ENCODE measurements at regions not wholly inside any gene's neighbourhood (a gene's known extent, or its start where the extent isn't known, plus 50 kb on each side); places are given as distances from the start of the nearest gene placed in this dataset.

DNA sequence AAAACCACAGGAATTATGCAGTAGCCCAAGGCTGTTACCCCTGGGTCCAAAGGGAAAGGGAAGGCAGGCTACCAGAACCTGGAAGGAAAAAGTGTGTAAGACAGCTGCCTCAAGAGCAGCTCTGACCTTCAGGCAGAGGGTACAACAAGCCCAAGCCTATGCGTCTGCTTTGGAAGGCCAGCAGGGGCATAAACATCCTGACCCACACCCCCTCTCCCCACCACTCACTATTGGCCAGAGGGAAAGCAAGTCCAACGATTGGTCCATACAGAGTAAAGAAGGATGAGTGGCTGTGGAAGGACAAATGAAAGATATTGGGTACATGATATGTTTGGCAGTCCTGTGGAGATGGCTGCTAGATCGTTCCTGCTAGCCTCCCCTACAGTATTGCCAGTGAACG is 227.6 kb upstream of the HNRNPA3 start:
- TF ChIP-seq, protein P1, sequence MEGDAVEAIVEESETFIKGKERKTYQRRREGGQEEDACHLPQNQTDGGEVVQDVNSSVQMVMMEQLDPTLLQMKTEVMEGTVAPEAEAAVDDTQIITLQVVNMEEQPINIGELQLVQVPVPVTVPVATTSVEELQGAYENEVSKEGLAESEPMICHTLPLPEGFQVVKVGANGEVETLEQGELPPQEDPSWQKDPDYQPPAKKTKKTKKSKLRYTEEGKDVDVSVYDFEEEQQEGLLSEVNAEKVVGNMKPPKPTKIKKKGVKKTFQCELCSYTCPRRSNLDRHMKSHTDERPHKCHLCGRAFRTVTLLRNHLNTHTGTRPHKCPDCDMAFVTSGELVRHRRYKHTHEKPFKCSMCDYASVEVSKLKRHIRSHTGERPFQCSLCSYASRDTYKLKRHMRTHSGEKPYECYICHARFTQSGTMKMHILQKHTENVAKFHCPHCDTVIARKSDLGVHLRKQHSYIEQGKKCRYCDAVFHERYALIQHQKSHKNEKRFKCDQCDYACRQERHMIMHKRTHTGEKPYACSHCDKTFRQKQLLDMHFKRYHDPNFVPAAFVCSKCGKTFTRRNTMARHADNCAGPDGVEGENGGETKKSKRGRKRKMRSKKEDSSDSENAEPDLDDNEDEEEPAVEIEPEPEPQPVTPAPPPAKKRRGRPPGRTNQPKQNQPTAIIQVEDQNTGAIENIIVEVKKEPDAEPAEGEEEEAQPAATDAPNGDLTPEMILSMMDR (IDR thresholded peaks at IDR 0.05; ENCODE audit: unreplicated experiment), result no peak
- Mint-ChIP-seq H3K4me1 (ENCODE audit: unreplicated experiment) (no peaks in the 10 kb centered on the region), H3K36me3 (ENCODE audit: low read depth, unreplicated experiment) (no peaks in the 10 kb centered on the region), H3K9me3 (ENCODE audit: unreplicated experiment) (no peaks in the 10 kb centered on the region), H3K27me3 (ENCODE audit: unreplicated experiment) (peaks cover 4% of the 10 kb centered on the region), H3K4me3 (ENCODE audit: unreplicated experiment) (no peak overlapping the region), H3K27ac (ENCODE audit: unreplicated experiment) (no peak overlapping the region)
- DNase-seq (ENCODE audit: low spot score), result no peak

DNA sequence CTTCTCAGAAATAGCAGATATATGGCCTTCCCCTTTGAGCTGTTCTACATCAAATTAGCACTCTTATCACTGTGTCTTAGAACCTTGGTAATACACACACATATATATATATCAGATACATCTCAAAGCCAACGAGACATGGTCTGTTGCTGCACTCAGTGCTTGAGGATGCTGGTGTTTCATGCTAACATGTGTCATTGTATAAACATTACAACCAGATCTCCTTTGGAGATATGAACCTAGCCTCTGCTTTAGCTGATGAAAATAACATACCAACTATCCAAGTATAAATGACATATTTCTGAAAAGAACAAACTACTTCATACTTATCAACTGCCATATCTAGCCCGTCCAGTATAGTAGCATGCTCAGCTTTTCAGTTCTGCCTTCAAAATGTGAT is 226.7 kb upstream of the HNRNPA3 start:
- no peaks in the 10 kb centered on the region for H3K36me3 Mint-ChIP-seq (ENCODE audit: low read depth, unreplicated experiment)
- no peak overlapping the region for H3K4me3 Mint-ChIP-seq (ENCODE audit: unreplicated experiment)
- DNase-seq (ENCODE audit: low spot score), result no peak
- H3K9me3 Mint-ChIP-seq (ENCODE audit: unreplicated experiment), result no peaks in the 10 kb centered on the region
- TF ChIP-seq, protein P1 (IDR thresholded peaks at IDR 0.05; ENCODE audit: unreplicated experiment), result no peak
- peaks cover 4% of the 10 kb centered on the region for H3K27me3 Mint-ChIP-seq (ENCODE audit: unreplicated experiment)
- no peaks in the 10 kb centered on the region for H3K4me1 Mint-ChIP-seq (ENCODE audit: unreplicated experiment)
- H3K27ac Mint-ChIP-seq (ENCODE audit: unreplicated experiment), result no peak overlapping the region

DNA sequence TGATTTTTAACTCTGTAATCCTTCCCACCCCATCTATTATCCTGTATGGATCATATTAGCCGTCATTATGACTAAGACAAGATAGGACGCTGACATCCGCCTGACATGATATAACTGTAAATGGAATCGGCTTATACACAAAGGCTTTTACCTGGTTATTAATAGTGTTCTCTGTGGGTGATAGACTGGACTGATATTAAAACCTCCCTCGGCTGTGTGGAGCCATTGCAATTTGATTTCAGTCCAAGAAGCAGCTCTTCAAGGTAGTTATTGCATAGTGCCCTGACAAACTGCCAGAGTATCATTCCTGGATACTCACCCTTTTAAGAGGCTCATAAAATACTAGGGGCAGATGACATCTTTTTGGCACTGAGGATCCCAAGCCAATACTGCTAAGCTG is 226.1 kb upstream of the HNRNPA3 start:
- Mint-ChIP-seq H3K4me3 (ENCODE audit: unreplicated experiment) (no peak overlapping the region), H3K27me3 (ENCODE audit: unreplicated experiment) (peaks cover 4% of the 10 kb centered on the region), H3K36me3 (ENCODE audit: low read depth, unreplicated experiment) (no peaks in the 10 kb centered on the region), H3K4me1 (ENCODE audit: unreplicated experiment) (no peaks in the 10 kb centered on the region), H3K9me3 (ENCODE audit: unreplicated experiment) (no peaks in the 10 kb centered on the region), H3K27ac (ENCODE audit: unreplicated experiment) (no peak overlapping the region)
- TF ChIP-seq, protein P1 (IDR thresholded peaks at IDR 0.05; ENCODE audit: unreplicated experiment), result no peak
- DNase-seq (ENCODE audit: low spot score), result no peak

DNA sequence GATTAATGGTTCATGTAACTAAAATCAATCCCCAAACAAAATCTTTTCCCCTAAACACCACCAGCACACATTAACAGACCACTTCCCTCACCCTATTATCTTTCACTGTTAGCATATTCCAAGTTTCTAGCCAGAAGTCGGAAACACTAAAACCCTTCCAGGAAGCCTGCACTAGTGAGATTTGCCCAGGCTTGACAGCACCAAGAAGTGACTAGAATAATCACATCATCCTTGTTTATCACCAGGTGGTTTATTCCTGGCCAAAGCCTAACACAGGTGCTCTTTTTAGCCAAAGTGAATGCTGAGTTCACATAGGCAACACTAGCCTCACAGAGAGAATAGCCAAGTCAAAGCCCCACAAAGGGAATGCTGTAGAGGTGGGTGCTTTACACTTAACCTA is 221.2 kb upstream of the HNRNPA3 start:
- Mint-ChIP-seq H3K4me1 (ENCODE audit: unreplicated experiment) (no peaks in the 10 kb centered on the region), H3K9me3 (ENCODE audit: unreplicated experiment) (no peaks in the 10 kb centered on the region), H3K27me3 (ENCODE audit: unreplicated experiment) (no peaks in the 10 kb centered on the region), H3K27ac (ENCODE audit: unreplicated experiment) (no peak overlapping the region), H3K36me3 (ENCODE audit: low read depth, unreplicated experiment) (no peaks in the 10 kb centered on the region), H3K4me3 (ENCODE audit: unreplicated experiment) (no peak overlapping the region)
- TF ChIP-seq, protein P1 (IDR thresholded peaks at IDR 0.05; ENCODE audit: unreplicated experiment), result no peak
- DNase-seq (ENCODE audit: low spot score), result no peak

DNA sequence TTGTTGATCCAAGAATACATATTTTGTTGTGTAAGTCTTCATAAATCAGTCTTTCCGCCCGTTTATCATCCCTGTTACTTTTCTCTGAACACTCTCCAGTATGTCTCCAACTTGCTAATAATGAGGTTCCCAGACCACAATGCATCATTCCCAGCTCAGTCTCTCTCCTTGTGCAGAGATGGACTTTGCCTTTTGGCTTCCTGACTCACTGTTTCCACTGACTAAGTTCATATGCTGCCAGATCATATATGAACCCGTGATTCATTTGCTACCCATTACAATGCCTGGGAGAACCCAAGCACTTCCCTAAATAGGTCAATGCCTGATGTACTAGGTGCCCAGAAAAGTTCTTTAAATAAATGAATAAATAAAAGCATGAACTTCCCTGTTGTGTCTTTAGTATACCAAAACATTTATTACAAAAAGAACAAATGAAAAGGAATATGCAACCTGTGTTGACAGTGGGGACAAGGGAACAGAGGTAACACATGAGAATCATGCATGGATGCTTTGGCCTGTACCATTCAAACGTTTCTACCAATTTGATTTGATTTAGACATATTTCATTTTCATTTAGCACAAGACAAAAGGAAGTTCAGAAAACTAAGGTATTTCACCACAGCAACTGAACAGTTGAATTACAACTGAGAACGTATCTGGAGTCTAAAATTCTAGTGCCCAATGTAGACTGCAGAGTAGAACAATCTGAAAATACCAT is 215.4 kb upstream of the HNRNPA3 start:
- H3K27ac Mint-ChIP-seq (ENCODE audit: unreplicated experiment), result no peak overlapping the region
- TF ChIP-seq, protein P1 (IDR thresholded peaks at IDR 0.05; ENCODE audit: unreplicated experiment), result no peak
- H3K36me3 Mint-ChIP-seq (ENCODE audit: low read depth, unreplicated experiment), result no peaks in the 10 kb centered on the region
- no peaks in the 10 kb centered on the region for H3K4me1 Mint-ChIP-seq (ENCODE audit: unreplicated experiment)
- H3K9me3 Mint-ChIP-seq (ENCODE audit: unreplicated experiment), result no peaks in the 10 kb centered on the region
- no peaks in the 10 kb centered on the region for H3K27me3 Mint-ChIP-seq (ENCODE audit: unreplicated experiment)
- no peak for DNase-seq (ENCODE audit: low spot score)
- H3K4me3 Mint-ChIP-seq (ENCODE audit: unreplicated experiment), result no peak overlapping the region
